Psoas muscle (tissue), 7 donors: ENCODE measurements at regions not wholly inside any gene's neighbourhood (a gene's known extent, or its start where the extent isn't known, plus 50 kb on each side); places are given as distances from the start of the nearest gene placed in this dataset.

Experiments used
- ATAC-seq, 4 donors: fragments of 200-7000 bp; cut with Tn5 transposase; one replicate each; pipeline ENCODE4 v1.9.1; 2020; ENCODE audit warnings: moderate library complexity in 3 of 4, mild to moderate bottlenecking in 2 of 4
- DNase-seq, 2 donors: peaks; one replicate each; pipeline ENCODE4 v3.0.0-alpha.2; 2020
- H3K27ac ChIP-seq: fragments of 200-600 bp; one replicate; pipeline ENCODE4 v1.8.0; 2022
- H3K27me3 ChIP-seq, 3 donors: fragments of 200-600 bp in 1 of 3; one replicate each; pipeline versions ENCODE4 v1.6.1 to v1.8.0; 2013 to 2022; ENCODE audit warnings: low read length in 2 of 3, mild to moderate bottlenecking in 2 of 3, moderate library complexity in 1 of 3; ENCODE audit not compliant: insufficient read depth in 3 of 3
- H3K36me3 ChIP-seq, 2 donors: fragments of 200-600 bp in 1 of 2; one replicate each; pipeline versions ENCODE4 v1.6.1 to v1.8.0; 2013 to 2022; ENCODE audit warnings: low read depth in 1 of 2, mild to moderate bottlenecking in 1 of 2, moderate library complexity in 1 of 2; ENCODE audit not compliant: insufficient read depth in 1 of 2
- H3K4me1 ChIP-seq: fragments of 200-600 bp; one replicate; pipeline ENCODE4 v1.8.0; 2022
- H3K4me3 ChIP-seq: fragments of 200-600 bp; one replicate; pipeline ENCODE4 v1.8.0; 2022; ENCODE audit warnings: mild to moderate bottlenecking
- H3K9me3 ChIP-seq: fragments of 200-600 bp; one replicate; pipeline ENCODE4 v1.8.0; 2022
- CTCF ChIP-seq: fragments of 200-600 bp; IDR thresholded peaks from one replicate; pipeline ENCODE4 v1.8.0; 2022; ENCODE audit warnings: antibody characterized with exemption
- WGBS, 3 donors: extraction: QIAGEN DNeasy Blood & Tissue Kit; methylation state at CpG; one replicate each; pipeline versions ENCODE4 v1.1.6 to v1.1.7; 2013; 5-methylcytosine and 5-hydroxymethylcytosine counted together
- intact Hi-C, 2 donors: fragments of 100-400 bp; cut with DNase I; formaldehyde crosslinking; loops; one replicate each; pipeline versions ENCODE4 v1.11.0 to v1.14.2; 2022
- donor health status: healthy with polysubstance abuse.
- donor health status: DM: no; HTN: no; CAD: no; lungs with moderate emphysema.
- donor health status: Bipolar disorder and iron deficiency.
- donor health status: healthy.
- donor health status: DM: yes; HTN: yes; CAD: no.
- donor health status: DM: no; HTN: no; CAD: no.
- donor health status: DM: yes; HTN: yes; CAD: no.

GRCh38 chr13:23953860-23954512 lies 56.7 kb upstream of the C1QTNF9B start:
- no peaks in the 10 kb centered on the region for H3K4me1 ChIP-seq
- ATAC-seq = no peak
- no peak for TF ChIP-seq CTCF
- H3K27me3 ChIP-seq = peaks cover 0 to 3% (median 0%) of the 10 kb centered on the region in 3 donors
- H3K9me3 ChIP-seq = no peaks in the 10 kb centered on the region
- H3K27ac ChIP-seq = no peak overlapping the region
- intact Hi-C loops = no loop called here
- no peaks in the 10 kb centered on the region for H3K36me3 ChIP-seq
- no peak overlapping the region for H3K4me3 ChIP-seq
- WGBS, 3 donors = 86 to 96% (median 90%) methylated on average over 20 of the region's 20 CpGs
- DNase-seq = no peak

- 78 to 88% (median 84%) methylated on average over 4 of the region's 4 CpGs for WGBS, 3 donors
These were observed 57.8 kb upstream of the C1QTNF9B start for GRCh38 chr13:23955064-23955463.

GRCh38 chr13:23956106-23956505 lies 58.8 kb upstream of the C1QTNF9B start:
- 41 to 56% (median 41%) methylated on average over 4 of the region's 4 CpGs for WGBS, 3 donors
- intact Hi-C loops = no loop called here
- TF ChIP-seq CTCF = no peak

More at GRCh38 chr13:23955064-23955463, 57.8 kb upstream of the C1QTNF9B start:
- no peak overlapping the region for H3K27ac ChIP-seq
- no peak for TF ChIP-seq CTCF
- no peaks in the 10 kb centered on the region for H3K4me1 ChIP-seq
- no peak for ATAC-seq
- no peaks in the 10 kb centered on the region for H3K36me3 ChIP-seq
- H3K4me3 ChIP-seq = no peak overlapping the region
- DNase-seq = no peak
- intact Hi-C loops = no loop called here
- peaks cover 0 to 3% (median 0%) of the 10 kb centered on the region in 3 donors for H3K27me3 ChIP-seq
- no peaks in the 10 kb centered on the region for H3K9me3 ChIP-seq

GRCh38 chr13:23957981-23958380 lies 60.7 kb upstream of the C1QTNF9B start:
- no peak overlapping the region for H3K4me3 ChIP-seq
- 74 to 84% (median 83%) methylated on average over 4 of the region's 4 CpGs for WGBS, 3 donors
- intact Hi-C loops = no loop called here
- ATAC-seq (no peak), DNase-seq (no peak)
- no peaks in the 10 kb centered on the region for H3K9me3 ChIP-seq
- no peaks in the 10 kb centered on the region for H3K36me3 ChIP-seq
- no peak for TF ChIP-seq CTCF
- no peaks in the 10 kb centered on the region for H3K4me1 ChIP-seq
- no peak overlapping the region for H3K27ac ChIP-seq
- peaks cover 0 to 3% (median 0%) of the 10 kb centered on the region in 3 donors for H3K27me3 ChIP-seq

More at GRCh38 chr13:23956106-23956505, 58.8 kb upstream of the C1QTNF9B start:
- Histone ChIP-seq H3K36me3 (no peaks in the 10 kb centered on the region), H3K27ac (no peak overlapping the region), H3K4me3 (no peak overlapping the region), H3K4me1 (no peaks in the 10 kb centered on the region), H3K27me3 (peaks cover 0 to 3% (median 0%) of the 10 kb centered on the region in 3 donors), H3K9me3 (no peaks in the 10 kb centered on the region)
- DNase-seq = no peak
- no peak for ATAC-seq
